Neural cell (in vitro differentiated cells): ENCODE measurements at regions not wholly inside any gene's neighbourhood (a gene's known extent, or its start where the extent isn't known, plus 50 kb on each side); places are given as distances from the start of the nearest gene placed in this dataset.
"Not testable (repeated sequence)": the region's sequence is repeated elsewhere in the genome, so short reads cannot be mapped to it uniquely, and the experiment has no call there.

ENCODE experiments used
- H2AFZ ChIP-seq: fragments of 200-600, 300-800 bp; sonication (generic), shearing (Covaris generic); 2 replicates; pipeline ENCODE4 v1.6.0; 2014; ENCODE audit warnings: low read depth, mild to moderate bottlenecking, antibody characterized with exemption, low read length, moderate library complexity
- H3F3A ChIP-seq: fragments of 200-600 bp; shearing (Covaris generic); 2 replicates; pipeline ENCODE4 v1.6.1; 2016; ENCODE audit warnings: mild to moderate bottlenecking, moderate library complexity, mixed read lengths, antibody characterized with exemption, low read length; ENCODE audit not compliant: insufficient read depth, poor library complexity, severe bottlenecking
- H3K27ac ChIP-seq: fragments of 200-600, 300-800 bp; sonication (generic), shearing (Covaris generic); 2 replicates; pipeline ENCODE4 v1.5.1; 2014; ENCODE audit warnings: mild to moderate bottlenecking, low read length, moderate library complexity
- H3K27me3 ChIP-seq: fragments of 300-800, 200-600 bp; sonication (generic), shearing (Covaris generic); 2 replicates; pipeline ENCODE4 v1.6.0; 2014; ENCODE audit warnings: mild to moderate bottlenecking, low read depth, low read length, moderate library complexity; ENCODE audit not compliant: insufficient read depth
- H3K36me3 ChIP-seq: fragments of 300-800, 200-600 bp; sonication (generic), shearing (Covaris generic); 2 replicates; pipeline ENCODE4 v1.5.1; 2014; ENCODE audit warnings: mild to moderate bottlenecking, antibody characterized with exemption, low read length, moderate library complexity; ENCODE audit not compliant: insufficient read depth
- H3K4me2 ChIP-seq: fragments of 300-800, 200-600 bp; sonication (generic), shearing (Covaris generic); 2 replicates; pipeline ENCODE4 v1.6.0; 2014; ENCODE audit warnings: mild to moderate bottlenecking, low read length
- H3K4me3 ChIP-seq: fragments of 300-800, 200-600 bp; sonication (generic), shearing (Covaris generic); 2 replicates; pipeline ENCODE4 v1.5.1; 2014; ENCODE audit warnings: mild to moderate bottlenecking, low read length, moderate library complexity
- H3K79me2 ChIP-seq: fragments of 200-600 bp; shearing (Covaris generic); replicated peaks from 2 replicates; pipeline ENCODE4 v1.6.0; 2014; ENCODE audit warnings: mild to moderate bottlenecking, low read length, moderate library complexity; ENCODE audit not compliant: insufficient read depth
- H3K9ac ChIP-seq: fragments of 300-800, 200-600 bp; sonication (generic), shearing (Covaris generic); 2 replicates; pipeline ENCODE4 v1.6.1; 2016; ENCODE audit warnings: mild to moderate bottlenecking, low read length, mixed read lengths
- H3K9me2 ChIP-seq: fragments of 200-600 bp; shearing (Covaris generic); 2 replicates; pipeline ENCODE4 v1.6.1; 2016; ENCODE audit warnings: mild to moderate bottlenecking, low read length, mixed read lengths; ENCODE audit not compliant: insufficient read depth
- H3K9me3 ChIP-seq: fragments of 200-600, 300-800 bp; sonication (generic), shearing (Covaris generic); 2 replicates; pipeline ENCODE4 v1.6.1; 2016; ENCODE audit warnings: mild to moderate bottlenecking, mixed run types, low read length, moderate library complexity, mixed read lengths
- H4K20me1 ChIP-seq: fragments of 200-600 bp; shearing (Covaris generic); 2 replicates; pipeline ENCODE4 v1.6.1; 2016; ENCODE audit warnings: mild to moderate bottlenecking, mixed run types; ENCODE audit not compliant: insufficient read depth
- CTCF ChIP-seq: fragments of 450-650 bp; IDR thresholded peaks from 2 replicates; pipeline ENCODE4 v1.5.1; 2014; ENCODE audit warnings: antibody characterized with exemption, mild to moderate bottlenecking, moderate library complexity; ENCODE audit not compliant: poor library complexity, severe bottlenecking
- EP300 ChIP-seq: fragments of 450-650 bp; conservative IDR thresholded peaks from 2 replicates; pipeline ENCODE4 v1.6.1; 2014; ENCODE audit warnings: antibody characterized with exemption, mild to moderate bottlenecking, moderate library complexity; ENCODE audit not compliant: poor library complexity, severe bottlenecking
- EZH2 ChIP-seq: fragments of 200-600, 300-800 bp; shearing (Covaris generic), sonication (generic); IDR thresholded peaks from 2 replicates; pipeline ENCODE4 v1.6.1; 2014; ENCODE audit warnings: antibody characterized with exemption, low read length, borderline replicate concordance, mild to moderate bottlenecking; ENCODE audit not compliant: insufficient read depth, poor library complexity, severe bottlenecking
- MXI1 ChIP-seq: fragments of 450-650 bp; conservative IDR thresholded peaks from 2 replicates; pipeline ENCODE4 v1.6.1; 2014; ENCODE audit warnings: antibody characterized with exemption, mild to moderate bottlenecking; ENCODE audit not compliant: poor library complexity, severe bottlenecking
- POLR2AphosphoS5 ChIP-seq: IDR thresholded peaks from 2 replicates; pipeline ENCODE4 v1.6.1; 2012
- RAD21 ChIP-seq: fragments of 450-650 bp; conservative IDR thresholded peaks from 2 replicates; pipeline ENCODE4 v1.6.1; 2014; ENCODE audit warnings: antibody characterized with exemption, mild to moderate bottlenecking, moderate library complexity
- SMC3 ChIP-seq: fragments of 450-650 bp; conservative IDR thresholded peaks from 2 replicates; pipeline ENCODE4 v1.6.1; 2014; ENCODE audit warnings: antibody characterized with exemption, mild to moderate bottlenecking, moderate library complexity; ENCODE audit not compliant: poor library complexity
- TAF1 ChIP-seq: IDR thresholded peaks from 2 replicates; pipeline ENCODE4 v1.6.1; 2012; ENCODE audit warnings: low read depth
- TF ChIP-seq, protein P1 (sequence below): IDR thresholded peaks from 2 replicates; pipeline ENCODE4 v1.6.1; 2012; ENCODE audit warnings: borderline replicate concordance

- H4K20me1 ChIP-seq: no peaks in the 10 kb centered on the region
- no peak overlapping the region for H3K4me2 ChIP-seq
- no peaks in the 10 kb centered on the region for H3F3A ChIP-seq
- no peaks in the 10 kb centered on the region for H3K9me3 ChIP-seq
- no peak overlapping the region for H2AFZ ChIP-seq
- H3K79me2 ChIP-seq: no peaks in the 10 kb centered on the region
- no peaks in the 10 kb centered on the region for H3K36me3 ChIP-seq
- H3K9me2 ChIP-seq: no peaks in the 10 kb centered on the region
- no peak overlapping the region for H3K9ac ChIP-seq
- TF ChIP-seq TAF1 (no peak), EZH2 (no peak), EP300 (no peak), MXI1 (no peak), POLR2AphosphoS5 (no peak), RAD21 (no peak), SMC3 (no peak), CTCF (no peak)
- TF ChIP-seq, protein P1, sequence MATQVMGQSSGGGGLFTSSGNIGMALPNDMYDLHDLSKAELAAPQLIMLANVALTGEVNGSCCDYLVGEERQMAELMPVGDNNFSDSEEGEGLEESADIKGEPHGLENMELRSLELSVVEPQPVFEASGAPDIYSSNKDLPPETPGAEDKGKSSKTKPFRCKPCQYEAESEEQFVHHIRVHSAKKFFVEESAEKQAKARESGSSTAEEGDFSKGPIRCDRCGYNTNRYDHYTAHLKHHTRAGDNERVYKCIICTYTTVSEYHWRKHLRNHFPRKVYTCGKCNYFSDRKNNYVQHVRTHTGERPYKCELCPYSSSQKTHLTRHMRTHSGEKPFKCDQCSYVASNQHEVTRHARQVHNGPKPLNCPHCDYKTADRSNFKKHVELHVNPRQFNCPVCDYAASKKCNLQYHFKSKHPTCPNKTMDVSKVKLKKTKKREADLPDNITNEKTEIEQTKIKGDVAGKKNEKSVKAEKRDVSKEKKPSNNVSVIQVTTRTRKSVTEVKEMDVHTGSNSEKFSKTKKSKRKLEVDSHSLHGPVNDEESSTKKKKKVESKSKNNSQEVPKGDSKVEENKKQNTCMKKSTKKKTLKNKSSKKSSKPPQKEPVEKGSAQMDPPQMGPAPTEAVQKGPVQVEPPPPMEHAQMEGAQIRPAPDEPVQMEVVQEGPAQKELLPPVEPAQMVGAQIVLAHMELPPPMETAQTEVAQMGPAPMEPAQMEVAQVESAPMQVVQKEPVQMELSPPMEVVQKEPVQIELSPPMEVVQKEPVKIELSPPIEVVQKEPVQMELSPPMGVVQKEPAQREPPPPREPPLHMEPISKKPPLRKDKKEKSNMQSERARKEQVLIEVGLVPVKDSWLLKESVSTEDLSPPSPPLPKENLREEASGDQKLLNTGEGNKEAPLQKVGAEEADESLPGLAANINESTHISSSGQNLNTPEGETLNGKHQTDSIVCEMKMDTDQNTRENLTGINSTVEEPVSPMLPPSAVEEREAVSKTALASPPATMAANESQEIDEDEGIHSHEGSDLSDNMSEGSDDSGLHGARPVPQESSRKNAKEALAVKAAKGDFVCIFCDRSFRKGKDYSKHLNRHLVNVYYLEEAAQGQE: no peak
- H3K27ac ChIP-seq: no peak overlapping the region
- no peak overlapping the region for H3K4me3 ChIP-seq
- no peaks in the 10 kb centered on the region for H3K27me3 ChIP-seq
These were observed 389.2 kb upstream of the TENM3 start for GRCh38 chr4:181853881-181854511.

- no peak overlapping the region for H2AFZ ChIP-seq
- no peaks in the 10 kb centered on the region for H3K9me2 ChIP-seq
- H3F3A ChIP-seq: no peaks in the 10 kb centered on the region
- no peaks in the 10 kb centered on the region for H3K27me3 ChIP-seq
- H3K9me3 ChIP-seq: no peaks in the 10 kb centered on the region
- H3K36me3 ChIP-seq: no peaks in the 10 kb centered on the region
- no peak overlapping the region for H3K9ac ChIP-seq
- no peak overlapping the region for H3K4me2 ChIP-seq
- H4K20me1 ChIP-seq: no peaks in the 10 kb centered on the region
- H3K4me3 ChIP-seq: no peak overlapping the region
- H3K79me2 ChIP-seq: no peaks in the 10 kb centered on the region
- no peak overlapping the region for H3K27ac ChIP-seq
- TF ChIP-seq, protein P1: no peak
- TF ChIP-seq CTCF (no peak), EP300 (no peak), EZH2 (no peak), RAD21 (no peak), TAF1 (no peak)
These were observed 387.9 kb upstream of the TENM3 start for GRCh38 chr4:181855307-181855706.

DNA sequence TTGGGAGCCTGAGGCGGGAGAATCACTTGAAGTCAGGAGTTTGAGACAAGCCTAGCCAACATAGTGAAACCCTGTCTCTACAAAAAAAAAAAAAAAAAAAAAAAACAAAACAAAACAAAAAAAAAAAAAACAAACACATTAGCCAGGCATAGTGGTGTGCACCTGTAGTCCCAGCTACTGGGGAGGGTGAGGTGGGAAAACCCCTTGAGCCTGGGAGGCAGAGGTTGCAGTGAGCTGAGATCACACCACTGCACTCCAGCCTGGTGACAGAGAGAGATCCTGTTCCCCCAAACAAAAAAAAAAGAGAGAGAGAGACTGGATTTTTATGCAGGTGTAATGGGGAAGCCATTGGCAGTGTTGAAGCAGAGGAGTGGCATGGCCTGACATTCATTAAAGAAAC lies 385.7 kb upstream of the TENM3 start:
- H3K9me2 ChIP-seq, H3F3A ChIP-seq, H3K4me3 ChIP-seq, H3K36me3 ChIP-seq, H2AFZ ChIP-seq, H3K9ac ChIP-seq, H3K27ac ChIP-seq, H3K79me2 ChIP-seq, H3K9me3 ChIP-seq, H3K4me2 ChIP-seq, H3K27me3 ChIP-seq, H4K20me1 ChIP-seq: not testable (repeated sequence)
